ENCODE measurements at regions not wholly inside any gene's neighbourhood (a gene's known extent, or its start where the extent isn't known, plus 50 kb on each side); places are given as distances from the start of the nearest gene placed in this dataset.
A peak's percentile ranks its signal among the peaks of the same experiment; 100 is the strongest.

DNA sequence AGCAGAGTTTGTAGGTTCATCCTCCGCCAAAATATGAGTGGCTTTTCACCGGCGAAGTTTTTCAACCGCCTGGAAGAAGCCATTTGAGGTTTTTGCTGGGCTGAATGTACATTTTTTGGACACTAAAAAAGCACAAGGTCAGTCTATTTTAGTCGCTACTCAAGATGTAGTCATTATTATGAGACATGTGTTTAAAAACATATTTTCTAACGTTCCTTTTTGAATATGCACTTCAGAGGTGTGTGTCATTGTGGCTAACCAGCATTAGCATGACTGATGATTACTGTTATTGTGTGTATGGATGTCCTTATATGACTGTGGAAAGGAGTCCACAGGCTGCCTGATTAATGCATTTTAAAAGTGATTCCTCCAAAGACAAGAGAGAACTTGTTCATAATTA lies 605.4 kb downstream of the INHBA start:
- TF ChIP-seq, protein P1, sequence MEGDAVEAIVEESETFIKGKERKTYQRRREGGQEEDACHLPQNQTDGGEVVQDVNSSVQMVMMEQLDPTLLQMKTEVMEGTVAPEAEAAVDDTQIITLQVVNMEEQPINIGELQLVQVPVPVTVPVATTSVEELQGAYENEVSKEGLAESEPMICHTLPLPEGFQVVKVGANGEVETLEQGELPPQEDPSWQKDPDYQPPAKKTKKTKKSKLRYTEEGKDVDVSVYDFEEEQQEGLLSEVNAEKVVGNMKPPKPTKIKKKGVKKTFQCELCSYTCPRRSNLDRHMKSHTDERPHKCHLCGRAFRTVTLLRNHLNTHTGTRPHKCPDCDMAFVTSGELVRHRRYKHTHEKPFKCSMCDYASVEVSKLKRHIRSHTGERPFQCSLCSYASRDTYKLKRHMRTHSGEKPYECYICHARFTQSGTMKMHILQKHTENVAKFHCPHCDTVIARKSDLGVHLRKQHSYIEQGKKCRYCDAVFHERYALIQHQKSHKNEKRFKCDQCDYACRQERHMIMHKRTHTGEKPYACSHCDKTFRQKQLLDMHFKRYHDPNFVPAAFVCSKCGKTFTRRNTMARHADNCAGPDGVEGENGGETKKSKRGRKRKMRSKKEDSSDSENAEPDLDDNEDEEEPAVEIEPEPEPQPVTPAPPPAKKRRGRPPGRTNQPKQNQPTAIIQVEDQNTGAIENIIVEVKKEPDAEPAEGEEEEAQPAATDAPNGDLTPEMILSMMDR (IDR thresholded peaks at IDR 0.05; ENCODE audit: insufficient read depth, low read length) = no peak
- H3K4me3 ChIP-seq (ENCODE audit: low read depth, low read length) = no peak overlapping the region
- DNase-seq (ENCODE audit: low read depth) = peak; percentile 26

DNA sequence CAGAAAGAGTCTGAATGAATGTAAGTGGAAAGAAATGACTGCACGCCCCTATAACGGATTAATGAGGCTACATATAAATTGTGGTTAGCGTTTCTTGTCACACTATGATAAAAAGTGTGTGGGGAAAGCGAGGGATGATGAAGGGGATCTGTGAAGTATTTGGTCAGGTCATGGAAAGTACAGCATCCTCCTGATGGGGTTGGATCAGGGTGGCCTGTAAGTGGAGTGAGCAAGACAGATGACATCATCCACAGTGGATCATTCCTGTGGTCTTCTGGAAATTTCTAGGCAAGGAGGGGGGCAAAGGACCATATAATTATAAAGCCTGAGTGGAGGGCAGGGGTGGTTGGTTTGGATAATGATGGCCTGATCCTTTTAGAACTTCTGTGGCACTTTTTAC lies 606.0 kb downstream of the INHBA start:
- TF ChIP-seq, protein P1 (IDR thresholded peaks at IDR 0.05; ENCODE audit: insufficient read depth, low read length) = no peak
- no peak overlapping the region for H3K4me3 ChIP-seq (ENCODE audit: low read depth, low read length)
- peak; percentile 39 for DNase-seq (ENCODE audit: low read depth)

DNA sequence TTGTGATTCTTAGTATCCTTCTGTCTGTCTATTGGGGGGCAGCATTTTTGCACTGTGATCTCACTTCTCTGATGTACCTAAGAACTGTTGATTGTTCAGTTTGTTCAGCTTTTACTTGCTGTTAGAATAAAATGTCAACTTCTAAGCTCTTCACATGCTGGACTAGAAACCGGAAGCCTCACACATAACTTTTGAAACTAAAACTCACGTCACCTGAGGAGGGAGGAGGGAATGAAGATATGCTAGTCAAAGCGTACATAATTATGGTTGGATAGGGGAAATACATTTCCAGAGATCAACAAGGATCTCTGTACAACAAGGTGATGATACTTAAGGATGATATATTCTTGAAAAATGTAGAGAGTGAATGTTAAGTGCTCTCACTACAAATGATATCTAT lies 609.7 kb downstream of the INHBA start:
- no peak overlapping the region for H3K4me3 ChIP-seq (ENCODE audit: low read depth, low read length)
- TF ChIP-seq, protein P1 (IDR thresholded peaks at IDR 0.05; ENCODE audit: insufficient read depth, low read length) = no peak
- DNase-seq (ENCODE audit: low read depth) = no peak

DNA sequence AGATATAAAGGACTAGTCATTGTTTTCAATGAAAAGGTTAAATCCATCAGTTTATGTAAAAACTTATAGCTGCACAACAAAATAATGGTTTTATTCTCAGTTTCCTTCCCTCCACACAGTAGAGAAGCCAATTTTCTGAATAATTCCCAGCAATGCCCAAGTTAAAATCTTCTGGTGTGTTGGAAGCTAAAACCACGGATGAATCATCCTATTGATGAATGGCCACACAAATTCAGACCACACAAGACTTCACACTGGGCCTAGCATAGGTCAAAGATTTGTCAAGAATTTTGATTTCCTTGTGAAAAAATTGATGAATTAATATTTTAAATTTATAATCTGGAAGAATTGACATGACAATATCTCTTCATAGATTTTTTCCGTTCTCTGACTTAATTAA lies 617.6 kb downstream of the INHBA start:
- TF ChIP-seq, protein P1 (IDR thresholded peaks at IDR 0.05; ENCODE audit: insufficient read depth, low read length) = no peak
- peak; percentile 49 for DNase-seq (ENCODE audit: low read depth)

DNA sequence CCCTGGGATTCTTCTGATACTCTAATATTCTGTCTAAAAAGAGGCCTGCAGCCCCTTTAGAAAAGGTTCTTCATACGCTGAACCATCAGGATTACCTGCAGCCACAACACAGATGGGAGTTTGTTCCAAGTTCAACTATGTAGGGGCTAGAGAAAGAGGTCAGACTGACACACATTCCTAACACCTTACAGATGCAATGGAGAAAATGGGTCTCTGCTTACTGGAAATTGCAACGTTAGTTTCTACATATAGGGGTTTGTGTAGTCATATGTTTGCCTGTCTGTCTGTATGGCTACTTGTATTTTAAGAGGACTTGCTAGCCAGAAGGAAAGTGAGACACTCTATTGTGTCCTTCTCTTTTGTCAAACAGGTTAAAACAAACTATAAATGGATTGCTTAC lies 618.5 kb downstream of the INHBA start:
- TF ChIP-seq, protein P1 (IDR thresholded peaks at IDR 0.05; ENCODE audit: insufficient read depth, low read length) = no peak
- no peak for DNase-seq (ENCODE audit: low read depth)
- no peak overlapping the region for H3K4me3 ChIP-seq (ENCODE audit: low read depth, low read length)

More for the DNA sequence above, 617.6 kb downstream of the INHBA start:
- H3K4me3 ChIP-seq (ENCODE audit: low read depth, low read length) = no peak overlapping the region

DNA sequence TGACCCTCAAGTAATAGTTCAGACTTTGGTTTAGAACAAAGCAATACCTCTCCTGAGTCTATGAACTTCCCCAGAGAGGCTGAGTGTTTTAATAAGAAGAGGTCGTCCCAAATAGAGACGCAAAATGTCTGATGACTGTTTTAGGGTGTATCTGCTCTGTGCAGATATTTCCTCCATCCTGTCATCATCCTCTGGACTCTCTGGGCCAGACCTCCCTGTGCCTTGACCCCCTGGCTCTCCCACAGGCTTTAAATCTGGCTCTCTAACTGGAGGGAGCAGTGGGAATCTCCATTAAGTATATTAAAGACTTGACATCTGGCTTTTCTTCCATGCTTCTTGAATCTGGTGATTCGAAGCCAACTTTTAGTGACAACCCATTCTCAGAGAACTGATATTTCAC lies 633.3 kb downstream of the INHBA start:
- DNase-seq (ENCODE audit: low read depth) = no peak
- TF ChIP-seq, protein P1 (IDR thresholded peaks at IDR 0.05; ENCODE audit: insufficient read depth, low read length) = no peak
- no peak overlapping the region for H3K4me3 ChIP-seq (ENCODE audit: low read depth, low read length)

DNA sequence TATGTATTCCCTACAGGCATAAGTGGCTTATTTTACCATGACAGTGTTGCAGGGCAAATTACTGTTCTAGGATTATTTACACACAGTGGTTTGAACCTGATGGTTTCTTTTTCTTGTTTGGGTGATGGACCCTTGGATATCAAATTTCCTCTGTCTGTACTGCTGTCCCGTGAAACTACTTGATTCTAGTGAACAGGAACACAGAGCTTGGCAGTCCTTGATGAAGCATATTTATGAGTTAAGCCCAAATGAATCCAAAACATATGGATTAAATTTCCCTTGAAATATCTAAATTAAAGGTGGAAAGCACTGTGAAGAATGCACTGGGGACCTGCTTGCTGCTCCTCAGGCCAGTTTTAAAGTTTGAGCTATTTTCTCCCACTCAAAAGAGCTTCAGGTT lies 635.3 kb downstream of the INHBA start:
- H3K4me3 ChIP-seq (ENCODE audit: low read depth, low read length) = no peak overlapping the region
- DNase-seq (ENCODE audit: low read depth) = no peak
- TF ChIP-seq, protein P1 (IDR thresholded peaks at IDR 0.05; ENCODE audit: insufficient read depth, low read length) = no peak

All from fibroblast of the aortic adventitia (primary cell).